Left lung (tissue), 4 donors: ENCODE measurements at regions not wholly inside any gene's neighbourhood (a gene's known extent, or its start where the extent isn't known, plus 50 kb on each side); places are given as distances from the start of the nearest gene placed in this dataset.
A peak's percentile ranks its signal among the peaks of the same experiment; 100 is the strongest.

Source experiments
- ATAC-seq: fragments of 200-7000 bp; cut with Tn5 transposase; one replicate; pipeline ENCODE4 v1.9.1; 2020; ENCODE audit warnings: moderate library complexity
- DNase-seq, 4 donors: peaks; one replicate each; pipeline ENCODE4 v3.0.0-alpha.2; 2013 to 2020
- H3K27ac ChIP-seq, 2 donors: fragments of 200-600 bp; sonication (generic) in 1 of 2; one replicate each; pipeline versions ENCODE4 v1.5.0 to v1.8.0; 2020 to 2021
- H3K27me3 ChIP-seq, 2 donors: fragments of 200-600 bp; sonication (generic) in 1 of 2; one replicate each; pipeline versions ENCODE4 v1.5.0 to v1.8.0; 2020 to 2021
- H3K36me3 ChIP-seq, 2 donors: fragments of 200-600 bp; sonication (generic) in 1 of 2; one replicate each; pipeline versions ENCODE4 v1.5.0 to v1.8.0; 2020 to 2021
- H3K4me1 ChIP-seq, 2 donors: fragments of 200-600 bp; one replicate each; pipeline ENCODE4 v1.8.0; 2021
- H3K4me3 ChIP-seq, 2 donors: fragments of 200-600 bp; sonication (generic) in 1 of 2; one replicate each; pipeline versions ENCODE4 v1.5.0 to v1.8.0; 2020 to 2021; ENCODE audit warnings: mild to moderate bottlenecking in 1 of 2
- H3K9me3 ChIP-seq, 2 donors: fragments of 200-600 bp; sonication (generic) in 1 of 2; one replicate each; pipeline versions ENCODE4 v1.5.0 to v1.8.0; 2020 to 2021
- intact Hi-C, 2 donors: fragments of 100-400 bp; cut with DNase I; formaldehyde crosslinking; loops; one replicate each; pipeline versions ENCODE4 v1.11.2 to v1.14.2; 2022
- TF ChIP-seq, protein P1 (sequence below), 2 donors: fragments of 200-600 bp; sonication (generic) in 1 of 2; IDR thresholded peaks; one replicate each; pipeline versions ENCODE4 v1.5.0 to v1.8.0; 2021; ENCODE audit warnings: antibody characterized with exemption in 2 of 2
- donor health status: DM: no; HTN: yes; CAD: no.
- donor health status: DM: no; HTN: no; CAD: no.

DNA sequence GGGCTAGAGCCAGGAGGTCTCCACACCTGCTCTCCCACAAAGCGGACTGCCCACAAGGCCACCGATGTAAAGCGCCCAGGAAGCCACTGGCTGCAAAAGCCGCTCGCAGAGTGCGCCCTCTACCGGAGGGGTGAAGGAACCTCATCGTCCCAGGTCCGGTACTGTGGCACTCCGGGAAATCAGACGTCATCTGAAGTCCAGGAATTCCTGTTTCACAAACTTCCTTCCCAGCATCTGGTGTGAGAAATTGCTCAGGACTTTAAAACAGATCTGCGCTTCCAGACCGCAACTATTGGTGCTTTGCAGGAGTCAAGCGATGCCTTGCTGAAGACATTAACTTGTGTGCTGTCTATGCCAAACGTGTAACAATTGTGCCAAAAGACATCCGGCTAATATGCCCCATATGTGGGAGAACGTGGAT, 115.1 kb upstream of the ARID1B start:
- intact Hi-C loops: no loop called here
- Histone ChIP-seq H3K9me3 (no peaks in the 10 kb centered on the region), H3K27me3 (no peaks in the 10 kb centered on the region), H3K36me3 (no peaks in the 10 kb centered on the region), H3K27ac (no peak overlapping the region), H3K4me1 (no peaks in the 10 kb centered on the region), H3K4me3 (no peak overlapping the region)
- DNase-seq: peak in 1 of 4 donors; percentile 79
- ATAC-seq: peak; percentile 60
- TF ChIP-seq, protein P1, sequence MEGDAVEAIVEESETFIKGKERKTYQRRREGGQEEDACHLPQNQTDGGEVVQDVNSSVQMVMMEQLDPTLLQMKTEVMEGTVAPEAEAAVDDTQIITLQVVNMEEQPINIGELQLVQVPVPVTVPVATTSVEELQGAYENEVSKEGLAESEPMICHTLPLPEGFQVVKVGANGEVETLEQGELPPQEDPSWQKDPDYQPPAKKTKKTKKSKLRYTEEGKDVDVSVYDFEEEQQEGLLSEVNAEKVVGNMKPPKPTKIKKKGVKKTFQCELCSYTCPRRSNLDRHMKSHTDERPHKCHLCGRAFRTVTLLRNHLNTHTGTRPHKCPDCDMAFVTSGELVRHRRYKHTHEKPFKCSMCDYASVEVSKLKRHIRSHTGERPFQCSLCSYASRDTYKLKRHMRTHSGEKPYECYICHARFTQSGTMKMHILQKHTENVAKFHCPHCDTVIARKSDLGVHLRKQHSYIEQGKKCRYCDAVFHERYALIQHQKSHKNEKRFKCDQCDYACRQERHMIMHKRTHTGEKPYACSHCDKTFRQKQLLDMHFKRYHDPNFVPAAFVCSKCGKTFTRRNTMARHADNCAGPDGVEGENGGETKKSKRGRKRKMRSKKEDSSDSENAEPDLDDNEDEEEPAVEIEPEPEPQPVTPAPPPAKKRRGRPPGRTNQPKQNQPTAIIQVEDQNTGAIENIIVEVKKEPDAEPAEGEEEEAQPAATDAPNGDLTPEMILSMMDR (IDR thresholded peaks at IDR 0.05): peak in 1 of 2 donors; percentile 22

DNA sequence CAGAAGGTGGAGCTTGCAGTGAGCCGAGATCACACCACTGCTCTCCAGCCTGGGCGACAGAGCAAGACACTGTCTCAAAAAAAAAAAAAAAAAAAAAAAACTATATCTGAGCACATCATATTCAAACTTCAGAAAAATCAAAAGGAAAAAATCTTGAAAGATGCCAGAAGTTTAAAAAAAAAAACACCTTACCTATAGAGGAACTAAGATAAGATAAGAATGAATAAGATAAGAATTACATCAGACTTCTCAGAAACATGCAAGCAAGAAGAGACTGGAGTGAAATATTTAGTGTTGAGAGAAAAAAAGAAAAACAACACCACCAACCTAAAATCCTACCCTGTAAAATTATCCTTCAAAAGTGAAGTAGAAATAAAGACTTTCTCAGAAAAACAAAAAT, 116.8 kb upstream of the ARID1B start:
- TF ChIP-seq, protein P1 (IDR thresholded peaks at IDR 0.05): no peak
- H3K36me3 ChIP-seq: no peaks in the 10 kb centered on the region
- no peaks in the 10 kb centered on the region for H3K4me1 ChIP-seq
- ATAC-seq: no peak
- intact Hi-C loops: no loop called here
- no peaks in the 10 kb centered on the region for H3K27me3 ChIP-seq
- no peak for DNase-seq
- no peaks in the 10 kb centered on the region for H3K9me3 ChIP-seq
- no peak overlapping the region for H3K27ac ChIP-seq
- no peak overlapping the region for H3K4me3 ChIP-seq

DNA sequence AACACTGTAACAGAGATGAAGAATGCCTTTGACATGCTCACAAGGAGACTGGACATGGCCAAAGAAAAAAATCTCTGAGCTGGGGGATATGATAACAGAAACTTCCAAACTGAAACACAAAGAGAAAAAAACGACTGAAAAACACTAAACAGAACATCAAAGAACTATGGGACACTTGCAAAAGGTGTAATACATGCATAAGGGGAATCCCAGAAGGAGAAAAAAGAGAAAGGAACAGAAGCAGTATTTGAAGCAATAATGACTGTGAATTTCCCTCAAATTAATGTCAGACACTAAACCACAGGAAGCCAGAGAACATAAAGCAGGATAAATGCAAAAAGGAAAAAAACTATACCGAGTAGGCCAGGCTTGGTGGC, 117.4 kb upstream of the ARID1B start:
- Histone ChIP-seq H3K9me3 (no peaks in the 10 kb centered on the region), H3K4me3 (no peak overlapping the region), H3K27me3 (no peaks in the 10 kb centered on the region), H3K36me3 (no peaks in the 10 kb centered on the region), H3K4me1 (no peaks in the 10 kb centered on the region), H3K27ac (no peak overlapping the region)
- TF ChIP-seq, protein P1 (IDR thresholded peaks at IDR 0.05): no peak
- DNase-seq: no peak
- ATAC-seq: no peak
- intact Hi-C loops: no loop called here

DNA sequence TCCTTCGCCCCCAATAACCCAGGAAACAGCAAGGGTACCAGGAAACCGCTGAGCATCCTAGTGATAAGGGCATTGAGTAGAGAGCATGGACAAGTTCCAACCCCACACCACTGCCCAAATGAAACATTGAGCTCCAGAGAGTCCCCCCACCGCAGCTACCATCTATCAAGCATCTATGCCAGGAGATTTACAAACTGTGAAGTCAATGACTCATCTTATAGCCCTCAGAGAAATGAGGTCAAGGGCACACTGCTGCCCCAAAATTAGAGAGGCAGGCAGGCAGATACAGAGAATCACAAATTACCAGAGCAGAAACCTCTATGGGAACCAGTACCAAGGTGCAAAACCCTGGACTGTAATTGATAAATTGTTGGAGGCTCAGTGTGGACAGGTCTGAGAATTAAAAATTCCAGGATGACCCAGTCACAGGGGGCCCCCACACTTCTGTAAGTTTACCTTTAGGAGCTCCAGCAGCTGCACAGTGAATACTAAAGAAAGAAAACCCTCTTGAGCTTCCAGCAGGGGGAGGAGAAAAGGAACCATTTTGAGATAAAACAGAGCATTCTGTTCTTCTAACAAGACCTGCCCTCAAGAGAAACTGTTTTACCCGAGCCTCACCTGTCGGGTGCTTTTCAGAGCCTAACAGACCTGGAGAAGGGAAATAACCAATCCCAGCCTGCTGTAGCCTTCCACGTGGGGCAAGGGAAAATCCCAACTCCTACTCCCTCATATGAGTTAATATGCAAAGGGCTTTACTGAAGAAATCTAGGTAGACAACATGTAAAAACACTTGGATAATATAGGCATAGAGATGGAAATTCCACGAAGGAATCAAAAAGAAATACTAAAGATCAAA, 118.0 kb upstream of the ARID1B start:
- no peak for DNase-seq
- Histone ChIP-seq H3K9me3 (no peaks in the 10 kb centered on the region), H3K36me3 (no peaks in the 10 kb centered on the region), H3K27ac (peak overlapping the region in 1 of 2 donors; percentile 64), H3K27me3 (no peaks in the 10 kb centered on the region), H3K4me3 (no peak overlapping the region), H3K4me1 (no peaks in the 10 kb centered on the region)
- TF ChIP-seq, protein P1 (IDR thresholded peaks at IDR 0.05): no peak
- intact Hi-C loops: no loop called here
- ATAC-seq: no peak

DNA sequence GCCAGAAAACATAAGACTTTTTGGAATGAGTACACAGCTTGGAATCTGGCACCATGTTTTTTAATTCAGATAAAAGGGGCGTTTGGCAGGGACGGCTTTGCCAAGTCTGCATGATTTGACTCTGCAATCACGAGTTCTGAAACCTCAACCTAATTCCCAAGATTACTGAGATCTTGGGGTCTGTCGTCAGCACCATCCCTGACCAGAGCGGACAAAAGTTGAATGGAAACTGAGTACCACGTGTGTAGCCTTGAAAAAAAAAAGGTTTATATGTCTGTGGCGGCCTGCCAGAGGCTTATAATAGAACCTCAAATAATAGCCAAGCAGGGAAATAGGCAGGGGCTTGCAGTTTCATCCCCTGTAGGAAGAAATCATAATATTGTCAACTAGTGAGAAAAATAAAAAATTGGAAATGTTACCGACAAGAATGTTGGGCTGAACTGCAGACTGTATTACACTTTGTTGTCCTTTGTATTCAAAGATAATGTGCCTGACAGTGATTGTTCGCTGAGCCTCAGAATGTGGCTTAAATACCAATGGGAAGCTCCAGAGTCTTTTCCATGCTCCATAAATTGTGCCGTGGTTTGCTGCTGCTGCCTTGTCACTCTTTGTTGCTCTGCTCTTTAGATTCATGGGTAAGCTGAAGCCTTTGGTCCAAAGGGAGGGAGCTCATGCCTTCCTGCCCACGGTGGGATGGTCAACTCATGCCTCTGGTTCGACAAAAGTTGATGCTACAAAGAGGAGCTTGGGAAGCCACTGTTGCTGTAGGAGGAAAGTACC, 118.8 kb upstream of the ARID1B start:
- peak overlapping the region in 1 of 2 donors; percentile 64 for H3K27ac ChIP-seq
- peak; percentile 68 for ATAC-seq
- H3K4me3 ChIP-seq: no peak overlapping the region
- intact Hi-C loops: no loop called here
- H3K9me3 ChIP-seq: no peaks in the 10 kb centered on the region
- DNase-seq: peak in 3 of 4 donors; percentile 51 to 95 (median 93)
- no peaks in the 10 kb centered on the region for H3K4me1 ChIP-seq
- H3K36me3 ChIP-seq: no peaks in the 10 kb centered on the region
- H3K27me3 ChIP-seq: no peaks in the 10 kb centered on the region
- TF ChIP-seq, protein P1 (IDR thresholded peaks at IDR 0.05): no peak
